IMR-90 (cell line): ENCODE measurements at regions not wholly inside any gene's neighbourhood (a gene's known extent, or its start where the extent isn't known, plus 50 kb on each side); places are given as distances from the start of the nearest gene placed in this dataset.
"Not testable (repeated sequence)": the region's sequence is repeated elsewhere in the genome, so short reads cannot be mapped to it uniquely, and the experiment has no call there.

Experiments used
- ATAC-seq: fragments of 200-7000 bp; cut with Tn5 transposase; 2 replicates; pipeline ENCODE4 v1.9.1; 2020; ENCODE audit warnings: low read depth, mild to moderate bottlenecking, moderate library complexity
- BruUV-seq: library from RNA; stranded (reverse); fragments of 400-500 nt; replicated peaks from 2 replicates; lab custom pipeline; 2021; lab: Mats Ljungman, UMichigan
- CTCF ChIA-PET: fragments of 300-600 bp; formaldehyde crosslinking; extraction: SDS; loops from one replicate; lab custom pipeline; 2021; ENCODE audit warnings: antibody characterized with exemption; lab: Yijun Ruan, JAX
- POLR2A ChIA-PET: fragments of 300-600 bp; sonication (Branson Sonifier 250); formaldehyde crosslinking; loops from one replicate; lab custom pipeline; 2022; ENCODE audit warnings: antibody characterized with exemption; ENCODE audit not compliant: unreplicated experiment; lab: Charles Lee
- DNase-seq: peaks from one replicate; pipeline ENCODE4 v3.0.0; 2013
- H2AFZ ChIP-seq: replicated peaks from 2 replicates; pipeline ENCODE3; 2013; ENCODE audit warnings: low read length, mild to moderate bottlenecking; ENCODE audit not compliant: poor library complexity
- H2AK5ac ChIP-seq: 2 replicates; pipeline ENCODE4 v1.6.1; 2013; ENCODE audit warnings: low read depth, low read length, inconsistent platforms
- H2AK9ac ChIP-seq: replicated peaks from 2 replicates; pipeline ENCODE3; 2013; ENCODE audit warnings: mild to moderate bottlenecking, low read depth, low read length, moderate library complexity; ENCODE audit not compliant: poor library complexity
- H2BK120ac ChIP-seq: 2 replicates; pipeline ENCODE4 v1.6.1; 2013; ENCODE audit warnings: low read depth, low read length, inconsistent platforms
- H2BK15ac ChIP-seq: 3 replicates; pipeline ENCODE4 v1.6.1; 2013; ENCODE audit warnings: low read depth, low read length, inconsistent platforms
- H2BK20ac ChIP-seq: 2 replicates; pipeline ENCODE4 v1.6.1; 2013; ENCODE audit warnings: low read depth, mild to moderate bottlenecking, inconsistent platforms, low read length, moderate library complexity
- H2BK5ac ChIP-seq: 2 replicates; pipeline ENCODE4 v1.6.1; 2013; ENCODE audit warnings: mild to moderate bottlenecking, low read depth, low read length, inconsistent platforms; ENCODE audit not compliant: poor library complexity, severe bottlenecking
- H3K14ac ChIP-seq: replicated peaks from 2 replicates; pipeline ENCODE4 v1.6.1; 2013; ENCODE audit warnings: low read depth, low read length, inconsistent platforms
- H3K18ac ChIP-seq: 2 replicates; pipeline ENCODE4 v1.6.1; 2013; ENCODE audit warnings: low read depth, low read length, control low read depth
- H3K23ac ChIP-seq: 2 replicates; pipeline ENCODE4 v1.6.1; 2013; ENCODE audit warnings: low read depth, low read length, inconsistent platforms
- H3K27ac ChIP-seq: 2 replicates; pipeline ENCODE4 v1.5.1; 2013; ENCODE audit warnings: mild to moderate bottlenecking, control low read depth, low read length; ENCODE audit not compliant: insufficient read depth
- H3K27me3 ChIP-seq: 2 replicates; pipeline ENCODE4 v1.6.1; 2013; ENCODE audit warnings: low read length; ENCODE audit not compliant: control insufficient read depth, insufficient read depth
- H3K36me3 ChIP-seq: 2 replicates; pipeline ENCODE4 v1.6.1; 2013; ENCODE audit warnings: low read length, mixed read lengths; ENCODE audit not compliant: control insufficient read depth, insufficient read depth
- H3K4ac ChIP-seq: 2 replicates; pipeline ENCODE4 v1.6.1; 2013; ENCODE audit warnings: low read depth, low read length, inconsistent platforms
- H3K4me1 ChIP-seq: 2 replicates; pipeline ENCODE4 v1.6.1; 2013; ENCODE audit warnings: low read length, mixed read lengths; ENCODE audit not compliant: control insufficient read depth, insufficient read depth
- H3K4me2 ChIP-seq: 2 replicates; pipeline ENCODE4 v1.6.1; 2013; ENCODE audit warnings: low read depth, mild to moderate bottlenecking, control low read depth, low read length, moderate library complexity
- H3K4me3 ChIP-seq: 2 replicates; pipeline ENCODE4 v1.5.1; 2013; ENCODE audit warnings: low read depth, mild to moderate bottlenecking, control low read depth, low read length, moderate library complexity; ENCODE audit not compliant: insufficient read depth
- H3K56ac ChIP-seq: 2 replicates; pipeline ENCODE4 v1.6.1; 2013; ENCODE audit warnings: low read length, inconsistent platforms; ENCODE audit not compliant: insufficient read depth; ENCODE audit errors: extremely low read depth
- H3K79me1 ChIP-seq, 2 experiments: 2 replicates each; pipeline ENCODE4 v1.6.1; 2013; ENCODE audit warnings: low read length in 2 of 2, inconsistent platforms in 1 of 2, low read depth in 1 of 2
- H3K9ac ChIP-seq: 2 replicates; pipeline ENCODE4 v1.6.1; 2013; ENCODE audit warnings: low read depth, low read length, control low read depth
- H3K9me1 ChIP-seq: 2 replicates; pipeline ENCODE4 v1.6.1; 2013; ENCODE audit warnings: low read length, inconsistent platforms; ENCODE audit not compliant: insufficient read depth
- H3K9me3 ChIP-seq: 2 replicates; pipeline ENCODE4 v1.6.1; 2013; ENCODE audit warnings: low read length; ENCODE audit not compliant: control insufficient read depth, insufficient read depth
- H4K20me1 ChIP-seq: 2 replicates; pipeline ENCODE4 v1.6.1; 2013; ENCODE audit warnings: low read length, inconsistent platforms; ENCODE audit not compliant: insufficient read depth
- H4K5ac ChIP-seq: 2 replicates; pipeline ENCODE4 v1.6.1; 2013; ENCODE audit warnings: mild to moderate bottlenecking, low read depth, low read length, control low read depth
- H4K8ac ChIP-seq, 2 experiments: 2 replicates each; pipeline ENCODE4 v1.6.1; 2013; ENCODE audit warnings: low read depth in 2 of 2, low read length in 2 of 2, control low read depth in 1 of 2, inconsistent platforms in 1 of 2
- H4K91ac ChIP-seq: 2 replicates; pipeline ENCODE4 v1.6.1; 2013; ENCODE audit warnings: low read depth, low read length, inconsistent platforms; ENCODE audit not compliant: insufficient read depth
- BHLHE40 ChIP-seq: fragments of 150-350 bp; IDR thresholded peaks from 2 replicates; pipeline ENCODE4 v1.6.1; 2016; ENCODE audit warnings: mild to moderate bottlenecking, low read depth, low read length
- CEBPB ChIP-seq: IDR thresholded peaks from 2 replicates; pipeline ENCODE4 v1.6.1; 2012; ENCODE audit warnings: low read depth, low read length, improper control_type of control experiment
- CHD1 ChIP-seq: IDR thresholded peaks from 2 replicates; pipeline ENCODE4 v1.6.1; 2012; ENCODE audit warnings: low read depth, low read length, improper control_type of control experiment
- FOS ChIP-seq: fragments of 150-350 bp; IDR thresholded peaks from 2 replicates; pipeline ENCODE4 v1.6.1; 2016; ENCODE audit warnings: low read depth, low read length
- MAFK ChIP-seq: IDR thresholded peaks from 2 replicates; pipeline ENCODE4 v1.6.1; 2012; ENCODE audit warnings: low read depth, low read length, improper control_type of control experiment
- MXI1 ChIP-seq: IDR thresholded peaks from 2 replicates; pipeline ENCODE4 v1.6.1; 2012; ENCODE audit warnings: low read depth, mild to moderate bottlenecking, low read length, moderate library complexity, borderline replicate concordance
- NFE2L2 ChIP-seq: fragments of 150-350 bp; IDR thresholded peaks from 2 replicates; pipeline ENCODE4 v1.6.1; 2016; ENCODE audit warnings: low read depth, mild to moderate bottlenecking, low read length
- POLR2A ChIP-seq: IDR thresholded peaks from 2 replicates; pipeline ENCODE4 v1.6.1; 2012; ENCODE audit warnings: mild to moderate bottlenecking, low read depth, low read length
- RAD21 ChIP-seq: IDR thresholded peaks from 2 replicates; pipeline ENCODE4 v1.6.1; 2012; ENCODE audit warnings: low read length, improper control_type of control experiment
- RFX5 ChIP-seq: IDR thresholded peaks from 2 replicates; pipeline ENCODE4 v1.8.0; 2012; ENCODE audit warnings: low read depth, mild to moderate bottlenecking, low read length, moderate library complexity
- WGBS, 2 experiments: methylation state at CpG; one replicate each; pipeline versions ENCODE4 v1.1.5 to v1.1.7; 2013; ENCODE audit warnings: missing lambda C conversion rate in 2 of 2; ENCODE audit not compliant: insufficient read length in 1 of 2; ENCODE audit errors: extremely low coverage in 2 of 2; 5-methylcytosine and 5-hydroxymethylcytosine counted together
- dilution Hi-C: fragments of 300-500 bp; cut with HindIII; formaldehyde crosslinking; loops from one replicate; pipeline ENCODE4 v1.14.3; 2018; ENCODE audit warnings: low sequenced_read_pairs; ENCODE audit not compliant: unreplicated experiment
- in situ Hi-C: fragments of 300-500 bp; cut with MboI; formaldehyde crosslinking; loops from 3 replicates; pipeline ENCODE4 v1.14.3; 2019; ENCODE audit warnings: low sequenced_read_pairs, inconsistent platforms, mixed read lengths
- intact Hi-C: fragments of 100-400 bp; cut with micrococcal nuclease; formaldehyde crosslinking; loops from 2 replicates; pipeline ENCODE4 v1.10.0; 2022
- TF ChIP-seq, protein P1 (sequence below): fragments of 150-350 bp; IDR thresholded peaks from 2 replicates; pipeline ENCODE4 v1.6.1; 2017; ENCODE audit warnings: mild to moderate bottlenecking, antibody characterized with exemption, low read length, low read depth

DNA sequence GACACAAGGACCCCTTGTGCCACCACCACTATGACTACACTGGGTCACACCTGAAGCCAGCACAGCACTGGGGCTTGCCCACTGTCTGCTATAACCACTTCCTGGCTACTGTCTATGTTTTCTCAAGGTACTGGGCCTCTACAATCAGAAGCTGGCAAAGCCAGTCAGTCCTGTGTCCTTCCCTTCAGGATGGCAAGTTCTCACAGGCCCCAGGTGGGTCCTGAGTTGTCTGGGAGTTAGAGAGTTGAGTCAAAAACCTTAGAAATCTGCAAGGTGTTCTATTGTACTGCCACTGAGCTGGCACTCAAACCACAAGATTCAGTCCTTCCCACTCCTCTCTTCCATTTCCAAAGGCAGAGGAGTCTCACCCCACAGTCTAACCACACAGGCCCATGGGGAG is 705.5 kb downstream of the IPMK start:
- intact Hi-C loops: no loop called here
- in situ Hi-C loops: no loop called here
- Histone ChIP-seq H2AK5ac (no peak overlapping the region), H3K9ac (no peak overlapping the region), H3K56ac (no peak overlapping the region), H2AK9ac (no peak overlapping the region), H4K5ac (no peak overlapping the region), H3K23ac (no peak overlapping the region), H4K20me1 (no peaks in the 10 kb centered on the region), H3K4me3 (no peak overlapping the region), H3K14ac (no peak overlapping the region), H3K18ac (no peak overlapping the region), H2BK5ac (no peak overlapping the region), H2BK15ac (no peak overlapping the region), H3K9me1 (no peaks in the 10 kb centered on the region), H2BK20ac (no peak overlapping the region), H2BK120ac (no peak overlapping the region), H3K4me2 (no peak overlapping the region), H3K4ac (no peak overlapping the region), H3K9me3 (peaks cover 13% of the 10 kb centered on the region; the same call in 1 of the 2 replicates), H4K91ac (no peak overlapping the region), H3K79me1 (no peaks in the 10 kb centered on the region), H3K27ac (no peak overlapping the region), H3K36me3 (no peaks in the 10 kb centered on the region), H3K27me3 (no peaks in the 10 kb centered on the region), H2AFZ (no peak overlapping the region), H3K4me1 (no peaks in the 10 kb centered on the region), H4K8ac (no peak overlapping the region)
- ChIA-PET POLR2A (no interaction called here), CTCF (no interaction called here)
- no peak for DNase-seq
- BruUV-seq: no TSS peak
- TF ChIP-seq RAD21 (no peak), NFE2L2 (no peak), MXI1 (no peak), CHD1 (no peak), RFX5 (no peak), FOS (no peak), MAFK (no peak), CEBPB (no peak), BHLHE40 (no peak), POLR2A (no peak)
- TF ChIP-seq, protein P1, sequence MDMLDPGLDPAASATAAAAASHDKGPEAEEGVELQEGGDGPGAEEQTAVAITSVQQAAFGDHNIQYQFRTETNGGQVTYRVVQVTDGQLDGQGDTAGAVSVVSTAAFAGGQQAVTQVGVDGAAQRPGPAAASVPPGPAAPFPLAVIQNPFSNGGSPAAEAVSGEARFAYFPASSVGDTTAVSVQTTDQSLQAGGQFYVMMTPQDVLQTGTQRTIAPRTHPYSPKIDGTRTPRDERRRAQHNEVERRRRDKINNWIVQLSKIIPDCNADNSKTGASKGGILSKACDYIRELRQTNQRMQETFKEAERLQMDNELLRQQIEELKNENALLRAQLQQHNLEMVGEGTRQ: no peak
- dilution Hi-C loops: no loop called here
- ATAC-seq: no peak

DNA sequence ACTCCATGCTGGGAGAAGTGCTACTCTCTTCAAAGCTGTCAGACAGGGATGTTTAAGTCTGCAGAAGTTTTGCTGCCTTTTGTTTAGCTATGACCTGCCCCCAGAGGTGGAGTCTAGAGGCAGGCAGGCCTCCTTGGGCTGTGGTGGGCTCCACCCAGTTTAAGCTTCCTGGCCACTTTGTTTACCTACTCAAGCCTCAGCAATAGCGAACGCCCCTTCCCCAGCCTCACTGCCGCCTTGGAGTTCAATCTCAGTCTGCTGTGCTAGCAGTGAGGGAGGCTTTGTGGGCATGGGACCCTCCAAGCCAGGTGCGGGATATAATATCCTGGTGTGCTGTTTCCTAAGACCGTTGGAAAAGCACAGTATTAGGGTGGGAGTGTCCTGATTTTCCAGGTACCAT is 715.9 kb downstream of the IPMK start:
- H2BK15ac ChIP-seq, H3K36me3 ChIP-seq, H4K91ac ChIP-seq, H3K14ac ChIP-seq, ATAC-seq, H4K8ac ChIP-seq, CTCF ChIA-PET, H2BK20ac ChIP-seq, H2AFZ ChIP-seq, H3K23ac ChIP-seq, H3K56ac ChIP-seq, H2AK9ac ChIP-seq, dilution Hi-C loops, H3K9me1 ChIP-seq, H3K4me1 ChIP-seq, H3K27me3 ChIP-seq, H3K4me2 ChIP-seq, in situ Hi-C loops, intact Hi-C loops, H2AK5ac ChIP-seq, H2BK120ac ChIP-seq, H3K79me1 ChIP-seq, POLR2A ChIA-PET, DNase-seq, BruUV-seq, H3K4me3 ChIP-seq, H3K18ac ChIP-seq, H3K9ac ChIP-seq, H3K9me3 ChIP-seq, H2BK5ac ChIP-seq, H3K4ac ChIP-seq, H4K5ac ChIP-seq, H3K27ac ChIP-seq, H4K20me1 ChIP-seq: not testable (repeated sequence)
- 67% methylated on average over 1 of the region's 5 CpGs; no CpG with 5 or more reads in 1 of the 2 experiments for WGBS, 2 experiments
